ENCODE measurements at regions not wholly inside any gene's neighbourhood (a gene's known extent, or its start where the extent isn't known, plus 50 kb on each side); places are given as distances from the start of the nearest gene placed in this dataset.

DNA sequence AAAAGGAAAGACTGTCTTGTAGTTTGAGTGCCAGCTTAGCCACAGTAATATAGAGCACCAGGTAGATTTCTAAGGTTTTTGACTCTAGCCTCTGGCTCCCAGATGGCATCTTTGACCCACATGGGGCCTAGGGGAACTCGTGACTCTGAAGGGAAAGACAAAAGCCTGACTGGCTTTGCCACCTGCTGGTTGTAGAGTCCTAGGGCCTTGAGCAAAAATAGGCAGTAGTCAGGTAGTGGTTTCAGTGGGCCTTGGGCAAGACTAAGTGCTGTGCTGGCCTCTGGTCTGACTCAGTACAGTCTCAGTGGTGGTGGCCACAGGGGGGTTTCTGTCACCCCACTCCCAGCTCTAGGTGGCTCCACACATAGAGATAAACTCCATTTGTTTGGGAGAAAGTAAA lies 349.4 kb downstream of the FAM181B start:
- ChIA-PET POLR2A (no interaction called here), CTCF (interaction anchor here (0.7 kb wide), 1 partner anchor 319 kb away, joined by 3 read pairs; no protein-coding TSS in a partner anchor)
- no peaks in the 10 kb centered on the region for H3K4me1 Mint-ChIP-seq (ENCODE audit: insufficient read depth, unreplicated experiment)
- intact Hi-C loops (cut with micrococcal nuclease), result no loop called here
- H3K27ac Mint-ChIP-seq (ENCODE audit: low read depth, unreplicated experiment), result no peak overlapping the region
- peaks cover 9% of the 10 kb centered on the region for H3K9me3 Mint-ChIP-seq (ENCODE audit: unreplicated experiment)
- BruUV-seq (replicated peaks), result no TSS peak
- TF ChIP-seq, protein P1, sequence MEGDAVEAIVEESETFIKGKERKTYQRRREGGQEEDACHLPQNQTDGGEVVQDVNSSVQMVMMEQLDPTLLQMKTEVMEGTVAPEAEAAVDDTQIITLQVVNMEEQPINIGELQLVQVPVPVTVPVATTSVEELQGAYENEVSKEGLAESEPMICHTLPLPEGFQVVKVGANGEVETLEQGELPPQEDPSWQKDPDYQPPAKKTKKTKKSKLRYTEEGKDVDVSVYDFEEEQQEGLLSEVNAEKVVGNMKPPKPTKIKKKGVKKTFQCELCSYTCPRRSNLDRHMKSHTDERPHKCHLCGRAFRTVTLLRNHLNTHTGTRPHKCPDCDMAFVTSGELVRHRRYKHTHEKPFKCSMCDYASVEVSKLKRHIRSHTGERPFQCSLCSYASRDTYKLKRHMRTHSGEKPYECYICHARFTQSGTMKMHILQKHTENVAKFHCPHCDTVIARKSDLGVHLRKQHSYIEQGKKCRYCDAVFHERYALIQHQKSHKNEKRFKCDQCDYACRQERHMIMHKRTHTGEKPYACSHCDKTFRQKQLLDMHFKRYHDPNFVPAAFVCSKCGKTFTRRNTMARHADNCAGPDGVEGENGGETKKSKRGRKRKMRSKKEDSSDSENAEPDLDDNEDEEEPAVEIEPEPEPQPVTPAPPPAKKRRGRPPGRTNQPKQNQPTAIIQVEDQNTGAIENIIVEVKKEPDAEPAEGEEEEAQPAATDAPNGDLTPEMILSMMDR (IDR thresholded peaks at IDR 0.05; ENCODE audit: unreplicated experiment), result no peak
- no peak overlapping the region for H3K4me3 Mint-ChIP-seq (ENCODE audit: unreplicated experiment)
- DNase-seq (ENCODE audit: unreplicated experiment), result no peak
- H3K27me3 Mint-ChIP-seq (ENCODE audit: insufficient read depth, unreplicated experiment), result peaks cover 29% of the 10 kb centered on the region
- no peaks in the 10 kb centered on the region for H3K36me3 Mint-ChIP-seq (ENCODE audit: insufficient read depth, unreplicated experiment)

DNA sequence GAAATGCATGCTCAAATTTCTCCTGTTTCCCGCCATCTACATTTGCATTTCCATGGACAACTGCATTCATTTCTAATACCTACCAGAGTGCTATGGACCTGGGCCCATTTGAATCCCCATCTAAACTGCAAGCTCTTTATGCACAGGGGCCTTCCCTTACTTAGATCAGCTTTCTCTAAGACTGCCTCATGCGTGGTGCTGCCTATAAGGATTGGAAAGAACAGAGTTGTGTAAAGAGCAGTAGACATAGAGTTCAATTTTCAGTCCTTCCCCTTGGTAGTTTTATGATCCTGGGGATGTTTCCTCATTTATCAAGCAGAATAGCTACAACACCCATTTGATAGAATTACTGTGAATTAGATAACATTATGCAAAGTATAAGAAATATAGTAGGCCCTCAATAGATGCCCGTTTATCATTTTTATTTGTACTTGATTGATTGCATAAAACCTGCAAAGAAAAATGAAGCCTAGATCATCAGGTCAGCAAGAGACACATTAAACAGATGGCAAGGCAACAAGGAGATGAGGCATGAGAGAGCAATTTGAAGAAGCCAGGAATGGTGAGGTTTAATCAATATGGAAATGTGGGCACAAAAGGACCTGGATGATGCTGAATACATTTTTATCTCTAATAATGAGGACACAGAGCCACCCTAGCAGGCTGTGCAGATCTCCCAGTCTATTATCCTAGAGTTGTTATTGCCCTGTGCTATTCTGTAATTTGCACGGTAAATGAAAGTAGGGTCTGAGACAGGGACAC lies 359.7 kb downstream of the FAM181B start:
- TF ChIP-seq, protein P1 (IDR thresholded peaks at IDR 0.05; ENCODE audit: unreplicated experiment), result no peak
- Mint-ChIP-seq H3K27ac (ENCODE audit: low read depth, unreplicated experiment) (no peak overlapping the region), H3K27me3 (ENCODE audit: insufficient read depth, unreplicated experiment) (peaks cover 6% of the 10 kb centered on the region), H3K4me3 (ENCODE audit: unreplicated experiment) (no peak overlapping the region), H3K36me3 (ENCODE audit: insufficient read depth, unreplicated experiment) (peaks cover 4% of the 10 kb centered on the region), H3K9me3 (ENCODE audit: unreplicated experiment) (no peaks in the 10 kb centered on the region), H3K4me1 (ENCODE audit: insufficient read depth, unreplicated experiment) (no peaks in the 10 kb centered on the region)
- ChIA-PET CTCF (no interaction called here), POLR2A (no interaction called here)
- DNase-seq (ENCODE audit: unreplicated experiment), result no peak
- intact Hi-C loops (cut with micrococcal nuclease), result no loop called here
- BruUV-seq (replicated peaks), result no TSS peak

DNA sequence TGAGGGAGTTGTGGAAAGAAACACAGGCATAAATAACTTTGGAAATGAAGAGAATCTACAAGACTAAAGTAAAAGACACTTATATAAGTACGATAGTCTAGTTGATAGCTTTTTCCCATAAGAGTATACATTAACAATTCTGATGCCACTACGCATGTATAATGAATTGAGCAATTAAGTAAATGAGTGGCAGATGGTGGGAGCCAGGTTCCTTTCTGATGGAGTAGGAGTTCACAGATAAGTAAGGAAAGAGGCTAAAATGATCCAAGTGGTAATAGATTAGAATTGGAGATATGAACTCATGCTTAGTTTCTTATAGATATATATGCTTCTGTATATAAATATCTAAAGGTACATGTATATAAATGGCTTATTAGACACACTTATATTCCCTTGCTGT lies 368.3 kb downstream of the FAM181B start:
- CTCF ChIA-PET, result interaction anchor here (0.5 kb wide), 1 partner anchor 28 kb away, joined by 4 read pairs; no protein-coding TSS in a partner anchor
- Mint-ChIP-seq H3K9me3 (ENCODE audit: unreplicated experiment) (no peaks in the 10 kb centered on the region), H3K36me3 (ENCODE audit: insufficient read depth, unreplicated experiment) (no peaks in the 10 kb centered on the region), H3K27ac (ENCODE audit: low read depth, unreplicated experiment) (no peak overlapping the region), H3K27me3 (ENCODE audit: insufficient read depth, unreplicated experiment) (peaks cover 27% of the 10 kb centered on the region), H3K4me1 (ENCODE audit: insufficient read depth, unreplicated experiment) (no peaks in the 10 kb centered on the region), H3K4me3 (ENCODE audit: unreplicated experiment) (no peak overlapping the region)
- DNase-seq (ENCODE audit: unreplicated experiment), result no peak
- intact Hi-C loops (cut with micrococcal nuclease), result no loop called here
- POLR2A ChIA-PET, result no interaction called here
- TF ChIP-seq, protein P1 (IDR thresholded peaks at IDR 0.05; ENCODE audit: unreplicated experiment), result no peak
- BruUV-seq (replicated peaks), result no TSS peak

DNA sequence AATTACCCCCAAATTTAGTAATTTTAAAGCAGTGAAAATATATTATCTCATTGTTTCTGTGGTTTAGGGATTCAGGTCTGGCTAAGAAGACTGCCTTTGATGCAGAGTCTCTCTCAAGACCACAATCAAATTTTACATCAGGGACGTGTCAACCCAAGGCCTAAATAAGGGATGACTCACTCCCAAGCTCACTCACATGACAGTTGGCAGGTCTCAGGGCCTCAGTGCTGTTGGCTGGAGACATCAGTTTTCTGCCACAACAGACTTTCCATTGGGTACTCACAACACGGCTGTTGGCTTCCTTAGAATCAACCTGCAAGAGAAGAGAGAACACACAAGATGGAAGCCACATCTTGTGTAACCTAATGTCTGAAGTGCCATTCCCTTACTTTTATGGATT lies 377.3 kb downstream of the FAM181B start:
- no peak overlapping the region for H3K4me3 Mint-ChIP-seq (ENCODE audit: unreplicated experiment)
- DNase-seq (ENCODE audit: unreplicated experiment), result no peak
- H3K4me1 Mint-ChIP-seq (ENCODE audit: insufficient read depth, unreplicated experiment), result no peaks in the 10 kb centered on the region
- POLR2A ChIA-PET, result no interaction called here
- intact Hi-C loops (cut with micrococcal nuclease), result no loop called here
- TF ChIP-seq, protein P1 (IDR thresholded peaks at IDR 0.05; ENCODE audit: unreplicated experiment), result no peak
- peaks cover 28% of the 10 kb centered on the region for H3K27me3 Mint-ChIP-seq (ENCODE audit: insufficient read depth, unreplicated experiment)
- H3K9me3 Mint-ChIP-seq (ENCODE audit: unreplicated experiment), result no peaks in the 10 kb centered on the region
- CTCF ChIA-PET, result no interaction called here
- no TSS peak for BruUV-seq (replicated peaks)
- no peaks in the 10 kb centered on the region for H3K36me3 Mint-ChIP-seq (ENCODE audit: insufficient read depth, unreplicated experiment)
- H3K27ac Mint-ChIP-seq (ENCODE audit: low read depth, unreplicated experiment), result no peak overlapping the region

All from MCF 10A (cell line).